Stimulated activated CD4-positive, alpha-beta T cell treated with anti-CD3 and anti-CD28 coated beads, Interleukin-15, amount 100 ng/mL, for 24 hours (primary cell): ENCODE measurements at regions not wholly inside any gene's neighbourhood (a gene's known extent, or its start where the extent isn't known, plus 50 kb on each side); places are given as distances from the start of the nearest gene placed in this dataset.
A peak's percentile ranks its signal among the peaks of the same experiment; 100 is the strongest.
"Not testable (repeated sequence)": the region's sequence is repeated elsewhere in the genome, so short reads cannot be mapped to it uniquely, and the experiment has no call there.

Source experiments
- DNase-seq: peaks from one replicate; pipeline ENCODE4 v3.0.0-alpha.2; 2020

DNA sequence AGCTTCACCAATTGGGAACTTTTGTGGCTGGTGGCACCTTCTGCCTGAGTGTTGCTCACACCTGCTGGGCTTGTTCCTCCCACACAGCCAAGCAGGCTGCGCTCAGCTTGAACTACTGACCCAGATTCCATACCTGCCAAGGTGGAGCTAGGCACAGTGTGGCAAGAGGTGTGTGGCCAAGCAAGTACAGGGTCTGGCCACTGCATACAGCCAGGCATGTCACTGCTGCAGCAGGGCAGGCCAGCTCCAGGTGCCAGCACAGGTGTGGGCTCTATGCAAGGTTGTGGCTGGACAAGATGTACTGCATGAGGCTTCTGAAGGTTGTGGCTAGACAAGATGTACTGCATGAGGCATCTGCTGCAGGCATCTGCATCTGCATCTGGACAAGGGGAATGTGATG lies 1254.8 kb downstream of the AMY1C start:
- no peak for DNase-seq

DNA sequence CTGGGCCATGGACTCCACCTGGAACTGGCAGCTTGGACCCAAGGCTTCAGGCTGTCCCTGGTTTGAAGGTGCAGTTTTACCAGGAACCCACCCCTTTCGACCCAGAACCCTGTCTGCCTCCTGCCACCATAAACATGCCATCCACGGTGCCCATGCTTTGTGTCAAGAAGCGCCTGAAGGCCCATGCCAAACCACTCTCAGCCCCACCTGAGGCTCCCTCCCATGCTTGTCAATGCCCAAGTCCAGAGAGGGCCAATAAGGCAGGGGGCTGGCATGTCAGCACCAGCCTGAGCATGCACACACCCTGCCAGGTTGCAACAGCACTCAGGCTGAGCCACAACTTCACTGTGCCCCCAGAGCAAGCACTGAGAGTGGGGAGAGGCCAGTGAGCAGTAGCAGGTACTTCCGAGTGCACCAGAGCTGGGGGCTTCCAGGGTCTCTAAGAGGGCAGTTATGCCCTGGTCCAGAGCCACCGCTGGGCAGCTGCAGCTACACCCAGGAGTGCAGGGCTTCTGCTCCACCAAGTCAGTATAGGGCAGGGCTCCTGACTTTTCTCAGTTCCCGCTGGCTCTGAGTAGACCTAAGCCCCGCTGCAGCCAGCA lies 1256.0 kb downstream of the AMY1C start:
- DNase-seq, result no peak

GRCh38 chr1:105017587-105017986 lies 1267.9 kb downstream of the AMY1C start:
- DNase-seq, result no peak

DNA sequence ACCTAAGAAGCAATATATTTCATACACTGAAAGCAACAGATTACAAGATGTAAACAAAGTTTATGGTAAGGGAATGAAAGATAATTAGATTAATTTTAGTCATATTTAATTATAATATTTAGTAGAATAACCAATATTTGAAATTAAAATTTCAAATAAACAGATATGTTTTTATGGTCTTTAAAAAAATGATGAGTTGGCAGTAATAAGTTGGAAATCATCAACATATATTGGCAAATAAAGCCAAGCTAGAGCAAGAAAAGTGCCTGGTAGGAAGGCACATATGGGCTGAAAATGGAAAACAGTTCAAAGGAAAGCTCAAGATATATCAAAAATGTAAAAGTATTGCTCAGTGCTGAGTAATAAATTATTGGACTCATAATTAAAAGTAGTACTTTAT lies 1274.0 kb downstream of the AMY1C start:
- no peak for DNase-seq

GRCh38 chr1:105027838-105028471 lies 1278.3 kb downstream of the AMY1C start:
- DNase-seq, result no peak

DNA sequence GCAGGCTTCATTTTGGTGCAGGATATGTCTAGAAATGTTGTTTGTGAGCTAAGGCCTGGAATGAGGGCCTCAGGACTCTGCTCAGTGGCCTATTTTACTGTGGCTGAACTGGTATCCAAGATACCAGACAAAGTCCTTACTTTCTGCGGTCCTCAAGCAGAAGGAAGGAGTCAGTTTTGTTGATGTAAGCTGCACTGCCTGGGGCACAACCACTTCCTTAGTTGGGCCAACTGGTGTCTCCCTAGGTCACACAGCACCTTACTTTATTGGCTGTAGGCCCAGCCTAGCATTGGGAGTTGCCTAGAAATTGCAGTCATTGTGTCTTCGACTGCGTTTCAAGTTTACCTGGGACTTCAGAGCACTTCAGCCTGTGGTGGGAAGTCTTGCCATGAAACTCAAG lies 1322.7 kb downstream of the AMY1C start:
- DNase-seq, result no peak

DNA sequence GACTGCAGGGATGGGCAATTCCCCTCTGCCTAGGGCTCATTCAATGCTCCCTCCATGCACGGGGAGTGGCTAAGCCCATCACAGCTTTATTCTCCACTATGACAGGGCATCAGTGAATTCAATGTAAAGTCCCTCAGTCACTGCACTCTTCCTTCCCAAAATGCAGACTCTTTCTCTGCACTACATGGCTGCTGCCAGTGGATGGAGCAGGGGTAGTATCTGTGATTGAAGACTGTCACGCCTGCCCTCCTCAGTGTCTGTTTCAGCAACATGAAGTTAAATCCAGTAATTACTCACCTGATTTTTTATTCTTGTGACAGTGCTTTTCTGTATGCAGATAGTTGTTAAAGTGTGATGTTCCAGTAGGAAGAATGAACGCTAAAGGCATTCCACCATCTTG lies 1323.2 kb downstream of the AMY1C start:
- no peak for DNase-seq

- DNase-seq, result no peak
Observed at GRCh38 chr1:105073660-105074059, 1324.0 kb downstream of the AMY1C start.

DNA sequence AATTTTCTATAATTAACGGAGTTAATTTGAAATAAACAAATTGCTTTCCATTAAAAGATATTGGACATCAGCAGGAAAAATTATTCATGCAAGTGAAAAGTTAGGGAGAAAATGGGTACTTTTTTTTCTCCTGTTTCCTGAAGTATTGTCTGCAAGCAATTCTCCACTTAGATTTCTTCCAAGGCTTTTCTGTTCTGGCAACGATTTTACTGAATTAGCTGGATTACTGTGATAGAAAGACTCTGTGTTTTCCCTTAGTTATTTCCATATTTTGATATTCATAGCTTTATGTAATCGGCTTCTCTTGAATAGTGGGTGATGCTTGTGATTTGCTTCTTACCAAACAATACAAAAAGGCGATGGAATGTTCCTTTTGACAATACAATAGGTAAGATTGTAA lies 1333.9 kb downstream of the AMY1C start:
- no peak for DNase-seq

GRCh38 chr1:105087506-105087905 lies 1337.8 kb downstream of the AMY1C start:
- no peak for DNase-seq

DNA sequence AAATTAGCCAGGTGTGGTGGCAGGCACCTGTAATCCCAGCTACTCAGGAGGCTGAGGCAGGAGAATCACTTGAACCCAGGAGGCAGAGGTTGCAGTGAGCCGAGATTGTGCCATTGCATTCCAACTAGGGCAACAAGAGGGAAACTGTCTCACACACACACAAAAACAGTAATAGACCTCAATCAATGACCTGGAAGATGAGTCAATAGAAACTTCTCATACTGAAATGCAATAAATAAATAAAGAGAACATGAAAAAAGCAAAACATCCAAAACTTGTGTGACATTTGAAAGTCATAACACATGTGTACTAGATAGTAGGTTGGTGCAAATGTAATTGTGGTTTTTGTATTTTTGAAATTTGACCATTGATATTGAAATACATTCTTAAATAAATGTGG lies 1338.5 kb downstream of the AMY1C start:
- no peak for DNase-seq

DNA sequence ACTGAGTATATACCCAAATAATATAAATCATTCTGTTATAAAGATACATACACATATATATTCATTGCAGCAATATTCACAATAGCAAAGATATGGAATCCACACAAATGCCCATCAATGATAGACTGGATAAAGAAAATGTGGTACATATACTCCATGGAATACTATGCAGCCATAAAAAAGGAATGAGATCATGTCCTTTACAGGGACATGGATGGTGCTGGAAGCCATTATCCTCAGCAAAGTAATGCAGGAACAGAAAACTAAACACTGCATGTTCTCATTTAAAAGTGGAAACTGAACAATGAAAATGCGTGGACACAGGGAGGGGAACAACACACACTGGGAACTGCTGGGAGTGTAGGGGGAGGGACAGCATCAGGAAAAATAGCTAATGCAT lies 1344.2 kb downstream of the AMY1C start:
- DNase-seq, result not testable (repeated sequence)

GRCh38 chr1:105100102-105100501 lies 1350.4 kb downstream of the AMY1C start:
- no peak for DNase-seq

- no peak for DNase-seq
Observed at GRCh38 chr1:105101261-105101660, 1351.6 kb downstream of the AMY1C start.

- no peak for DNase-seq
Observed at GRCh38 chr1:105102371-105102770, 1352.7 kb downstream of the AMY1C start.

DNA sequence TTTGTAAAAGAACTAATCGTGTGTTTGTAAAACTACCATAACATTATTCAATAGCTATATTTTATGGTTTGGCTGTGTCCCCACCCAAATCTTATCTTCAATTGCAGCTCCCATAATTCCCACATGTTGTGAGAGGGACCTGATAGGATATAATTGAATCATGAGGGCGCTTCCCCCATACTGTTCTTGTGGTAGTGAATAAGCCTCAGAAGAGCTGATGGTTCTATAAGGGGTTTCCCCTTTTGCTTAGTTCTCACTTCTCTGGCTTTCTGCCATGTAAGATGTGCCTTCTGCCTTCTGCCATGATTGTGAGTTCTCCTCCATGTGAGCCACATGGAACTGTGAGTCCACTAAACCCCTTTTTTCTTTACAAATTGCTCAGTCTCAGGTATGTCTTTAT lies 1372.3 kb downstream of the AMY1C start:
- no peak for DNase-seq

- peak; percentile 2 for DNase-seq
Observed at GRCh38 chr1:105137543-105138457, 1388.1 kb downstream of the AMY1C start.

- DNase-seq, result no peak
Observed at GRCh38 chr1:105138458-105138893, 1388.8 kb downstream of the AMY1C start.

DNA sequence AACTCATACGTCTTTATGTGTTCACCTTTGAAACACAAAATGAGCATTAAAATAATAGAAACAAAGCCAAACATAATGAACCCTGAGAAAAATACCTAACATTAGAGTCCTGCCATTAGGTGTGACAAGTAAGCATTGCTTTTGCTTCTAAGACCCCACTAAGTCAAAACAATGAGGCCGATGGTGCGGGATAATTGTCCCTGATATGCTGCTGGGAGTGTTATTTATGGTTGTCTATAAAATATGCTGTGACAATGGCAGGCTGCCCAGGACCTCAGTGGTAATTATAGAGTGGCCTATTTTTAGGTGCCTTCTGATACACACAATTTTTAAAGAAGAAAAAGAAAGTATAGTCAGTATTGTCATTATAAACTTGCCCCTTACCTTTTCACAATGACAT lies 1423.1 kb downstream of the AMY1C start:
- no peak for DNase-seq

GRCh38 chr1:105180789-105181188 lies 1431.1 kb downstream of the AMY1C start:
- no peak for DNase-seq

- no peak for DNase-seq
Observed at GRCh38 chr1:105204836-105205371, 1455.2 kb downstream of the AMY1C start.

GRCh38 chr1:105208581-105208980 lies 1458.9 kb downstream of the AMY1C start:
- DNase-seq, result no peak

DNA sequence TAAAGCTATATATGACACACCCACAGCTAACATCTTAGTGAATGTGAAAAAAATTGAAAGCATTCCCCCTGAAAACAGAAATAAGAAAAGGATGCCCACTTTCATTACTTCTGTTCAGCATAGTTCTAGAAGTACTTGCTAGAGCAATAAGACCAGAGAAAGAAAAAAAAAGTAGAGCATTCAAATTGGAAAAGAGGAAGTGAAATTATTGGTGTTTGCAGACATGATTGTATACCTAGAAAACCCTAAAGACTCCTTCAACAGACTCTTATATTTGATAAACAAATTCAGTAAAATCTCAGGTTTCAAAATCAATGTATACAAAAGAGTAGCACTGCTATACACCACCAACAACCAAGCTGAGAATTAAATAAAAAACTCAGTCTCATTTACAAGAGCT lies 1461.0 kb downstream of the AMY1C start:
- DNase-seq, result no peak

GRCh38 chr1:105231378-105231777 lies 1481.7 kb downstream of the AMY1C start:
- no peak for DNase-seq
